Limb (tissue), 2 donors: ENCODE measurements at regions not wholly inside any gene's neighbourhood (a gene's known extent, or its start where the extent isn't known, plus 50 kb on each side); places are given as distances from the start of the nearest gene placed in this dataset.

ENCODE experiments used
- DNase-seq, 2 donors: peaks; one replicate each; pipeline ENCODE4 v3.0.0-alpha.2; 2016; ENCODE audit errors: extremely low spot score in 2 of 2

- DNase-seq = no peak
Observed at GRCh38 chr13:88565566-88565965, 894.4 kb downstream of the SLITRK5 start.

GRCh38 chr13:88585861-88586260 is 914.7 kb downstream of the SLITRK5 start:
- DNase-seq = no peak

- no peak for DNase-seq
Observed at GRCh38 chr13:88586263-88586662, 915.1 kb downstream of the SLITRK5 start.

- no peak for DNase-seq
Observed at GRCh38 chr13:88590574-88590973, 919.4 kb downstream of the SLITRK5 start.

GRCh38 chr13:88592105-88592504 is 920.9 kb downstream of the SLITRK5 start:
- no peak for DNase-seq

GRCh38 chr13:88601949-88602348 is 930.8 kb downstream of the SLITRK5 start:
- DNase-seq = no peak

- no peak for DNase-seq
Observed at GRCh38 chr13:88602786-88603777, 931.9 kb downstream of the SLITRK5 start.

- DNase-seq = peak in 1 of 2 donors; percentile 8
Observed at GRCh38 chr13:88617176-88617575, 946.0 kb downstream of the SLITRK5 start.

GRCh38 chr13:88622362-88622973 is 951.3 kb downstream of the SLITRK5 start:
- DNase-seq = no peak

- no peak for DNase-seq
Observed at GRCh38 chr13:88623150-88623549, 952.0 kb downstream of the SLITRK5 start.

GRCh38 chr13:88627071-88627470 is 955.9 kb downstream of the SLITRK5 start:
- DNase-seq = no peak

- DNase-seq = no peak
Observed at GRCh38 chr13:88628882-88629281, 957.7 kb downstream of the SLITRK5 start.

GRCh38 chr13:88637935-88638334 is 966.8 kb downstream of the SLITRK5 start:
- DNase-seq = no peak

GRCh38 chr13:88643233-88643632 is 972.1 kb downstream of the SLITRK5 start:
- DNase-seq = no peak

- no peak for DNase-seq
Observed at GRCh38 chr13:88648598-88649373, 977.6 kb downstream of the SLITRK5 start.

- no peak for DNase-seq
Observed at GRCh38 chr13:88649855-88650254, 978.7 kb downstream of the SLITRK5 start.

- DNase-seq = no peak
Observed at GRCh38 chr13:88651531-88651930, 980.4 kb downstream of the SLITRK5 start.

GRCh38 chr13:88656751-88657150 is 985.6 kb downstream of the SLITRK5 start:
- DNase-seq = no peak

- no peak for DNase-seq
Observed at GRCh38 chr13:88670509-88670908, 999.3 kb downstream of the SLITRK5 start.

GRCh38 chr13:88674841-88675240 is 1003.7 kb downstream of the SLITRK5 start:
- DNase-seq = no peak

- DNase-seq = no peak
Observed at GRCh38 chr13:88675347-88675996, 1004.3 kb downstream of the SLITRK5 start.
